RWPE2 (cell line): ENCODE measurements at regions not wholly inside any gene's neighbourhood (a gene's known extent, or its start where the extent isn't known, plus 50 kb on each side); places are given as distances from the start of the nearest gene placed in this dataset.

ENCODE experiments used
- ATAC-seq: fragments of 200-7000 bp; cut with Tn5 transposase; 3 replicates; pipeline ENCODE4 v1.9.1; 2021; ENCODE audit warnings: low read depth
- DNase-seq: peaks from one replicate; pipeline ENCODE4 v3.0.0-alpha.2; 2020; ENCODE audit warnings: low spot score
- H3K27ac ChIP-seq: fragments of 450-650 bp; 2 replicates; pipeline ENCODE4 v1.5.1; 2017; ENCODE audit warnings: mild to moderate bottlenecking; ENCODE audit not compliant: poor library complexity, severe bottlenecking
- H3K27me3 ChIP-seq: fragments of 250-450 bp; sonication (Bioruptor Pico); 2 replicates; pipeline ENCODE4 v1.5.1; 2021; ENCODE audit warnings: mild to moderate bottlenecking, moderate library complexity; ENCODE audit not compliant: insufficient read depth, poor library complexity, severe bottlenecking
- H3K36me3 ChIP-seq: fragments of 250-450 bp; sonication (Bioruptor Pico); 2 replicates; pipeline ENCODE4 v1.5.1; 2020; ENCODE audit warnings: low read depth, mild to moderate bottlenecking, moderate library complexity
- H3K4me1 ChIP-seq: fragments of 250-450 bp; sonication (Bioruptor Pico); 2 replicates; pipeline ENCODE4 v1.5.1; 2021; ENCODE audit warnings: mild to moderate bottlenecking, moderate library complexity; ENCODE audit not compliant: insufficient read depth, poor library complexity, severe bottlenecking
- H3K4me3 ChIP-seq: fragments of 250-450 bp; sonication (Bioruptor Pico); 2 replicates; pipeline ENCODE4 v1.5.1; 2021; ENCODE audit warnings: mild to moderate bottlenecking, moderate library complexity; ENCODE audit not compliant: severe bottlenecking
- H3K9me3 ChIP-seq: fragments of 250-450 bp; sonication (Bioruptor Pico); 2 replicates; pipeline ENCODE4 v1.5.1; 2021; ENCODE audit warnings: mild to moderate bottlenecking, moderate library complexity; ENCODE audit not compliant: severe bottlenecking
- TF ChIP-seq, protein P1 (sequence below): fragments of 450-650 bp; IDR thresholded peaks from one replicate; pipeline ENCODE4 v1.5.1; 2017; ENCODE audit warnings: mild to moderate bottlenecking, moderate library complexity; ENCODE audit not compliant: poor library complexity, severe bottlenecking

DNA sequence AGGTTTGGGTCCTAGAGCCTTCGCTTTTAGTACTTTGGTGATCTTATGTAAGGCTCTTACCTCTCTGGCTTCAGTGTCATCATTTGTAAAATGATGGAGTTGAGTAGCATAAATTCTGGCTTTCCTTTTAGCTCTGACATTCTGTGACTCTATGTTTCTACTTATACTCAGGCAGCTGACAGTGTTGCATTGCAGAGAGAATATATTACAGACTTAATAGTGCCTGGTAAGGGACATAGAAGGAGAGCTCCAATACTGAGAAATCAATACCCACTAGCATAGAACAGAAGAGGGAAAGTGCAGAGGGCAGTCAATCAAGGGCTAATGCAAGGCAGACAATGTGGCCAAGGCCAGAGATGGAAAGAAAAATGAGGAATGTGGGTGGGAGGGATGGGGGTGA is 371.4 kb upstream of the TLE4 start:
- ATAC-seq (no peak), DNase-seq (no peak)
- Histone ChIP-seq H3K4me3 (no peak overlapping the region), H3K9me3 (no peaks in the 10 kb centered on the region), H3K27ac (no peak overlapping the region), H3K27me3 (peaks cover 7% of the 10 kb centered on the region), H3K4me1 (no peaks in the 10 kb centered on the region), H3K36me3 (no peaks in the 10 kb centered on the region)
- TF ChIP-seq, protein P1, sequence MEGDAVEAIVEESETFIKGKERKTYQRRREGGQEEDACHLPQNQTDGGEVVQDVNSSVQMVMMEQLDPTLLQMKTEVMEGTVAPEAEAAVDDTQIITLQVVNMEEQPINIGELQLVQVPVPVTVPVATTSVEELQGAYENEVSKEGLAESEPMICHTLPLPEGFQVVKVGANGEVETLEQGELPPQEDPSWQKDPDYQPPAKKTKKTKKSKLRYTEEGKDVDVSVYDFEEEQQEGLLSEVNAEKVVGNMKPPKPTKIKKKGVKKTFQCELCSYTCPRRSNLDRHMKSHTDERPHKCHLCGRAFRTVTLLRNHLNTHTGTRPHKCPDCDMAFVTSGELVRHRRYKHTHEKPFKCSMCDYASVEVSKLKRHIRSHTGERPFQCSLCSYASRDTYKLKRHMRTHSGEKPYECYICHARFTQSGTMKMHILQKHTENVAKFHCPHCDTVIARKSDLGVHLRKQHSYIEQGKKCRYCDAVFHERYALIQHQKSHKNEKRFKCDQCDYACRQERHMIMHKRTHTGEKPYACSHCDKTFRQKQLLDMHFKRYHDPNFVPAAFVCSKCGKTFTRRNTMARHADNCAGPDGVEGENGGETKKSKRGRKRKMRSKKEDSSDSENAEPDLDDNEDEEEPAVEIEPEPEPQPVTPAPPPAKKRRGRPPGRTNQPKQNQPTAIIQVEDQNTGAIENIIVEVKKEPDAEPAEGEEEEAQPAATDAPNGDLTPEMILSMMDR, result no peak

GRCh38 chr9:79201636-79202035 is 370.1 kb upstream of the TLE4 start:
- Histone ChIP-seq H3K36me3 (no peaks in the 10 kb centered on the region), H3K27me3 (peaks cover 7% of the 10 kb centered on the region), H3K9me3 (no peaks in the 10 kb centered on the region), H3K4me1 (no peaks in the 10 kb centered on the region), H3K27ac (no peak overlapping the region), H3K4me3 (no peak overlapping the region)
- TF ChIP-seq, protein P1, result no peak
- ATAC-seq (no peak), DNase-seq (no peak)

GRCh38 chr9:79208791-79209396 is 362.9 kb upstream of the TLE4 start:
- Histone ChIP-seq H3K4me1 (no peaks in the 10 kb centered on the region), H3K27ac (no peak overlapping the region), H3K27me3 (no peaks in the 10 kb centered on the region), H3K36me3 (no peaks in the 10 kb centered on the region), H3K4me3 (no peak overlapping the region), H3K9me3 (no peaks in the 10 kb centered on the region)
- DNase-seq, result no peak
- TF ChIP-seq, protein P1, result no peak
- ATAC-seq, result no peak

DNA sequence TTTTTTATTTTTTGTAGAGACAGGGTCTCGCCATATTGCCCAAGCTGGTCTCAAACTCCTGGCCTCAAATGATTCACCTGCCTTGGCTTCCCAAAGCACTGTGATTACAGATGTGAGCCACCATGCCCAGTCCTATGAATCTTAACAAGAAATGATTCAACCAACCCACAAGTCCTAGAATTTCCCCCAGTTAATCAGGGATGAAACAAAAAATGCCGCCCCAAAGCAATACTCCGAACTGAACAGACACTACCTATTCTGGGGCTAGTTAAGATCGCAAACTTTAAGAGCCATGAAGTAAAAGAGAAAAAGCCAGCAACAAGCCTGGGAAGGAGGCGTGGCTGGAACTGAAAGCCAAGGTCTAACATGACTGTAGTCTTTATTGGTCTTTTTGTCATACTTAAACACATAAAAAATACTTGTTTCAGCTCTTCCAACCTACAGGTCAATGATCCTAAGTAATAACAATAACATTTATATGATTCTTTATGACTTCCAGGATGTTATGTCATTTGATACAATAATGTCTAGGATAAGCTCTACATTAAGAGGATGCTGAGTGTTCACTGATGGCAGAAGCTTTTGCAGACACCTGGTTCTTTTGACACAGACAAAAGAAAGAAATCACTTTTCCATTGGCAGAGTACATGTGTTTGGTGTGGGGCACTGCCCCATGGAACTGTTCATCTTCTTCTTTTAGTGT is 361.1 kb upstream of the TLE4 start:
- DNase-seq, result no peak
- TF ChIP-seq, protein P1, result no peak
- Histone ChIP-seq H3K27ac (no peak overlapping the region), H3K9me3 (no peaks in the 10 kb centered on the region), H3K4me1 (no peaks in the 10 kb centered on the region), H3K27me3 (no peaks in the 10 kb centered on the region), H3K4me3 (no peak overlapping the region), H3K36me3 (no peaks in the 10 kb centered on the region)
- no peak for ATAC-seq
